Stimulated activated CD8-positive, alpha-beta memory T cell treated with anti-CD3 and anti-CD28 coated beads, Interleukin-15, amount 100 ng/mL, for 24 hours (primary cell): ENCODE measurements at regions not wholly inside any gene's neighbourhood (a gene's known extent, or its start where the extent isn't known, plus 50 kb on each side); places are given as distances from the start of the nearest gene placed in this dataset.

Source experiments
- DNase-seq: peaks from one replicate; pipeline ENCODE4 v3.0.0-alpha.2; 2020; ENCODE audit warnings: low read depth

GRCh38 chr9:89911721-89912604 is 307.2 kb downstream of the GADD45G start:
- no peak for DNase-seq

DNA sequence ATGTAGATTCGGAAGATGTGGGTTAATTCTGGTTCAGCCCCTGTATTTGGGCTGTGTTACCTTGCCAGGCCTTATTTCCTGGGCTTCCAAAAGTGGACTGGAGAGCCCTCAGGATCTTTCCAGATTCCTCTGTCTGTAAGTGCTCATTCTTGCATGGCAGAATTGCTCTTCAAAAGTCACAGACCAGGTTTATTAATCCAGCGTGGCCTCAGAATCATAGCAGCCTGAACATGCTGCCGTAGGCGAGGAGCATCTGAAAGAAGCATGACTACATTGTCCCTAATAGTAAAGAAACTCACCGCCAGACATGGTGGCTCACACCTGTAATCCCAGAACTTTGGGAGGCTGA is 307.8 kb downstream of the GADD45G start:
- no peak for DNase-seq

DNA sequence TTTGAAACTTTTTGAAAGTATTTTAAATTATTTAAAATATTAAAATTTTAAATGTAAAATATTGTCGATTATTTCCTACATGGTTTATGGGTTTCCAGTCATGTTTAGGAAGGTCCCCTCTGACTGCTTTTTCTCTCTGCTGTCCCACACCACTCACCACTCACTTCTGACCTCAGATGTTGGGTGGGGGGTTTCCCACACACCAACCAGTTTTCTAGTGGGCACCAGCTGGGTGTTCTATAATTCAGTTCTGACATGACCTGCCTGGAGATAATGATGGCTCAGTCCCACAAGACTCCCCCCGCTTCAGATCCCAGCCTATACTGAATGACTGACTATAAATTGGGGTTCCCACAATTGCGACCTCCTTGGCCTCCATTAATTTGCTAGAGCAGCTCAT is 310.4 kb downstream of the GADD45G start:
- DNase-seq: no peak

DNA sequence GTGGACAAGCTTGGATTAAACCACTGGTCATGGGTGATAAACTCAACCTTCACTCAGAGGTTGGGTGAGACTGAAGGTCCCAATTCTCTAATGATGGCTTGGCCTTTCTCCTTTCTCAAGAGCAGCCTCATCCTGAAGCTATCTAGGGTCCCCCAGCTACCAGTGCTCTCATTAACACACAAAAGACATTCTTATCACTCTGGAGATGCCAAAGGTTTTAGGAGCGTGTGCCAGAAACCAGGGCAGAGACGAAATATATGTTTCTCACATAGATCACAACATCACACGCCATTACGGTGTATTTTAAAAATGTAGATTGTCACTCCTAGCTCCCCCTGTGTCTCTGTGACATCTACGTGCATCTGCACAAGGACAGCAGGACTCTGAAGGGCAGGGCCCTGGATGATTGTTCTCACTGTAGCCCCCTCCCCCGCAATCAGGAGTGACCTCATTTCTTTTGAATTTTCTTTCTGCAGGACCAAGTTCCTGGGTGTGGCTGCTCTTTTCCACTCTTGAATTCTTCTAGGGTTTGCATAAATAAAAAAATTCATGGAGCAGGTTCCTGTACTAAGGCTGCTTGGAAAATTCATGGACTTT is 311.3 kb downstream of the GADD45G start:
- DNase-seq: no peak

DNA sequence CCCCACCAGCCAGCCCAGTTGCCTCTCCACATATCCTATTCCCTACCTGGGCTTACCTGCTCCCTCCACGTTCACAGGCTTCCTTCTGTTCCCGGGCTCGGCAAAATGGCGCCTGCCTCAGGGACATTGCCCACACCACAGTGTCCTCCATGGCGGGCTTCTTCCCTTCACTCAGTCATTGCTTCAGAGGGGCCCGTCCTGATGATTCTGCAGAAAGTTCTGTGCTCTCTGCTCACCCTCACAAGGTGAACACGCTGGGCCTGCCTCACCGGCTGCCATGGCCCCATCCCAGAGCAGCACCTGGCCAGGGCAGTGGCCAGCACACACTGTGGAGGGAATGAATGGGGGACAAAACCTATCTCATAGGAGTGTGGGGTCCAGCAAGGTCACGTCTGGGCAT is 313.0 kb downstream of the GADD45G start:
- no peak for DNase-seq

- no peak for DNase-seq
Observed at GRCh38 chr9:89919171-89919681, 314.4 kb downstream of the GADD45G start.

DNA sequence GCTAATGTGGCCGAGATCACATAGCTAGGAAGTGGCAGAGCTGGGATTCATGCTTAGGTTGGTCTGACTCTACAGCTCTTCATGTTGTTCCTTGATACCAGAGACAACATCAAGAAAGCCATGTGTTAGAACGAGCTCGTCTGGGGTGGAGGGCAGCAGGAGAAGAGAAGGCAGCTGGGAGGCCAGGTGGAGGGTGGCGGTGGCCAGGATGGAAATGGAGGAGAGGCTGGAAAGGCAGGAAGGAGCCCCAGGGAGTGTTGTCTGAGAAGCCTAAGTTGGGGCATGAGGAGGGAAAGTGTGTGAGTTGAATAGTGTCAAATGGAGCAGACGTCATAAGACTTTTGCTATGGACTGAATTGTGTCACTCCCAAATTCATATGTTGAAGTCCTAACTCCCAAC is 315.3 kb downstream of the GADD45G start:
- DNase-seq: no peak

- DNase-seq: no peak
Observed at GRCh38 chr9:89920951-89921350, 316.1 kb downstream of the GADD45G start.

DNA sequence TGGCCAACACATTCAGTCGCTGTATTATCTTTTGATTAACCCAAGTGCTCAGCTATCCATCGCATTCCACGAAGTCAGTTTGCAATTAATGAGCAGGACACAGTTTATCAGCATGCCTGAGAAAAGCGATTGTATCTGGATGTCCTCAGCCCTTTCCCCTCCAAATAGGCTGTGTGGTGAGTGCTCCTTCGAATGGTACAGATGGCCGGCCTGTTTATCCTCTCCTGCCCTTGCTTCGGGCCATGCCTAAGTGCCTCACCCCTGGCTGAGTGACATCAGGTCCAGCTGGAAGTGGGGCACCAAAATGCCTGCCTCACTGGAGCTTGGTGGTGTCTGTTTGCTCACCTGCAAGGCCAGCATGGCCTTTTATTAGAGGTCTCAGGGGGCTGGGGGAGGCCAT is 317.3 kb downstream of the GADD45G start:
- DNase-seq: no peak

DNA sequence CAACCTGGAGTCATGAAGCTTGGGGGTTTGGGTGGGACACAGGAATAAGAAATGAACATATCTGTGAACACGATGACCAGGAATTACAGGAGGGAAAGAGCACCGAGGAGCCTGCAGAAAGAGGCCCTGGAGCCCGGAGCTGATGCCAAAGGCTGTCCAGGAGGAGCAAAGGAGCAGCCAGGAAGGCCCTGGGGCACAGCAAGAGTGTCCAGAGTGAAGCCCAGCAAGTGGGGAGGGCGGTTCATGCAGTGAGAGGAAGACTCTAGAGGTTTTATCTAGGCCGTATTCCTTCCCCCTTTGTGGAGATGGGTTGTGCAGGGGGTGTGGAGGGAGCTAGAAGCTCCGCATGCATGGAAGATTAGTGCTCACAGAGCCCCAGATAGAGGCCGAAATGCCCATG is 318.4 kb downstream of the GADD45G start:
- DNase-seq: no peak

- no peak for DNase-seq
Observed at GRCh38 chr9:89923961-89924504, 319.2 kb downstream of the GADD45G start.

DNA sequence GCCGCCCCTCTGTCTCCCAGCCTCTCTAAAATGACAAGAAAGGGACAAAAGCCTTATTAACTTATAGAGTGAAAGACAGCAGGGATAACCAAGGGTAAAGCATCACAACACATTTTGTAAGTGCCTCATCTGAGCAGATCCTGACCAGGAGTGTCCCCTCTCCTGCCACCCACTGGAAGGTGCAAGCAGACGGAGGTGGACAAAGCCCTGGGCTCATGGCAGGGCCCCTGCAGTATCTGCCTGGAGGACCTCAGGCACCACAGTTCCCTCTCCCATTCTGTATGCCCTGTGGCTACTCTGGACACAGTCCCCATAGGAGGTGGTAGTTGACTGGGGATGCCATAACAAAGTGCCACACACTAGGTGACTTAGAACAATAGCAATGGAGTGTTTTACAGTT is 319.8 kb downstream of the GADD45G start:
- no peak for DNase-seq

- no peak for DNase-seq
Observed at GRCh38 chr9:89926167-89926566, 321.4 kb downstream of the GADD45G start.

DNA sequence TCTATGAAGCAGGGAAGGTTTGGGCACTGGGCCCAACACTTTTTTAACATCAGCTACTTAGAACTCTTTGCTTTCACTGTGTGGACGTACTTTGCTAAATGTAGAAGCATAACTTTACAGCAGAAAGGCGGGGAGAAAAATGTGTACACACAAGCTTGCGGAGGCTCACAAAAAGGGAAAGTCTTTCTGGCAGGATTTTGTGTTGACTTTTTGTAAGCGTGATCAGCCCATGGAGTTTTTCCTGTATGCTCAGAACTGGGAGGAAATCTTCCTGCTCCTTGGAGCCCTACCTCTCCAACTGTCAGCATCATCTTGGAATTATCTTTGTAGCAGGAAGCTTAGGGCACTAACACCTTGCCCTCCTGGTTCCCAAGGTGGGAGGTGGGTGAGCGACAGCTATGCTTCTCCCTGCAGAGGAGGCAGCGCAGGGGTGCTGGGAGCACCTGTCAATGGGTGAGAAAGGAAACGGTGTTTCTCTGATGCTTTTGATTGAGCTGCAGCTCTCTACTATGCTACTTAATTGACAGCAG is 321.9 kb downstream of the GADD45G start:
- DNase-seq: no peak

DNA sequence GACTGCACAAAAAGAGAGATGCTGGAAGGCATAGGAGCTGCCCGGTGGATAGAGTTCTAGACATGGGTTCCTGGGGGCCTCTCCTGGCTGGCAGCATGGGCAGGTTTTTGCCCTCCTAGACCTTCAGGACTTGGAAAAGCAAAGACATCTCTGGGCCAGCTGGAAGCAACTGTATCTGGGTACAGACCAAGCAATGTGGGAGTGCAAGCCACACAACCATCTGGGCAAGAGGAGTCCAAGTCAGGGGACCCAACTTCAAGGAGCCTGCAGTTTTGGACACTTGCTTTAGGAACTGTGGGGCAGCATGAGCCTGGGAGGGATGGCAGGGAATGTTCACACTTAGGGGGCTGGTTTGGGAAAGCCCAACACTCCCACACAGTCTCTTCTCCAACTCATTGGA is 323.3 kb downstream of the GADD45G start:
- no peak for DNase-seq

DNA sequence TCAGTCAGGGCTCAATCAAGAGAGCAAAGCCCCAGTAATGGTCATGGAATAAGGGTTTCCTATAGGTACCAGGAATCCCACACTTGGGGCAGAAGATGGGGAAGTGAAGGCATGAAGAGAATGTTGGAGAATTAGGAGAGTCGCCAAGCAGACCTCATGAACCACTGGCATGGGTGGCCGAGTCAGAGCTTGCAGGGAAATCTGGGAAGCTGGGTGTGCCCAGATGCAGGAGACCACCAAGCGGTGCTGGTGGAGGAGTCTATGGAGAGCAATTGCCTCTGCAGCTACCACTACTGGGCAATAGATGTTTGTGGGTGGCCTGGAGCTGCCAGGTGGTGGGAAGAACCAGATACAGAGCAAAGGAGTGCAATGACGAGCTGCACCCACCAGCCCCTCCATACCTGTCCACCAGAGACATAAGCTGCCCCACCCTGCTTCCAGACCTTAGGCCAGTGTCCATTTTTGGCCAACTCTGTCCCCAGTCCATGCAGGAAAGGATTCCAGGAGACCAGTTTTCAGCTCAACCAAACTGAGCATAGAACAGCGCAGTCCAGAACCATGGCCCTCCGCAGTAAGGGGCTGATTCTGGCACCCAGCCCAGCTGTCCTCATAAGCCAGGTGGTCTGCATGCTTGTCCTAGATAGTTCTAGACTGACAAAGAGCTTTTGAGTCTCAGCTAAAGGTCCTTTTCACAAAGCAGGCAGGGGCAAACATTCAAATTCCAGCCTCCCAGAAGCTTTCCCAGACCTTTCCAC is 323.9 kb downstream of the GADD45G start:
- no peak for DNase-seq

DNA sequence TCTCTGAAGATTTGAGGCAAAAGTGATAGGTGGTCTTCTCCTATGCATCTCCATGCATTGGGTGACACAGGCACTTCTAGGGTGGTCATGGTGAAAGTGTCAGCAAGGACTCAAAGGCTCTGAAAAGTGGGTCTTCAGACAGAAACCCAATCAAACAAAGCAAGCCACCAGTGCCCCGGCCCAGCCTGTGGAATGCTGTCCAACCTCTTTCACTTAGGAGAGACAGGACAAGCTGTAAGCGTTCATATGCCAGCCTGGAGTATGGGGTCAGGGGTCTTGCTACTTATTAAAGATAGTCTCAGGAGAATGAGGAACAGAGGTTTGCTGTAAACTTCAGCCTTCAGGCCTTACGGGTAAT is 324.5 kb downstream of the GADD45G start:
- no peak for DNase-seq

- no peak for DNase-seq
Observed at GRCh38 chr9:89929673-89930480, 325.1 kb downstream of the GADD45G start.

DNA sequence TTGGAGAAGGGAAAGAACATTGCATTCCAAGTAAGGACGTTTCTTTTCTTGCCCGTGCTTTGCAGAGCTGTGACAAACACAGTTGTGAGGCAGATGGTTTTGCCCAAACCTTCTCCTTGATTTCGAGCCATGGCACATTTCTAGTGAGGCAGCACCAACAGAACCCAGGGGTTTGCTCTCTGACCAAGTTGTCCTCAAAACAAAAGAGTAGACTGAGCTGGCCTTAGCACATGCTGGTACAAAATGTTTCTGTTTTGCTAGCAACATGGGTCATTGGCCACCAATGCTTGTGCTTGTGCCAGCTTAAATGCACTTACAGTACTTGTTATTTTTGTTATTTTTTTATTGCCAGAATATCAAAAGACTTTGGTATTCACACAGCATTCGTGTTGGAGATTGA is 328.8 kb downstream of the GADD45G start:
- DNase-seq: no peak

DNA sequence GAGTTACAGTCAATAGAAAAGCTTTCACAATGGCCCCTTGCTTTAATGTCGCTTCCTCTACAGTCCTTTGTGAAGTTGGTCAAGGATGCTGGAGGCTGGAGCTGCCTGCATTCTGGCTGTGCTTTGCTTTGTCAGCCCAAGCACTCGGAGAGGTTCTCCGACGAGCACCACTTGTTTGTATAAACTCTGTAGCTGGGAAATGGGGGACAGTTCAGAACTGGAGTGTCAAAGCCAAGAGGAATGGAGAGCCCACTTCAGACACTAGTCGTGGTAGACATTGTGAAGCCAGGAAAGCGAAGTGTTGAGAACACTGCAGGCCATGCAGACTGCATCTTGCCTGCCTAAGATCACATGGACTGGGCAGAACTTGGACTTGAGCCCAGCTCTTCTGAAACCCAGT is 330.3 kb downstream of the GADD45G start:
- no peak for DNase-seq

GRCh38 chr9:89935801-89936200 is 331.0 kb downstream of the GADD45G start:
- DNase-seq: no peak

- DNase-seq: no peak
Observed at GRCh38 chr9:89937051-89937450, 332.2 kb downstream of the GADD45G start.
